IMR-90 (cell line): ENCODE measurements at regions not wholly inside any gene's neighbourhood (a gene's known extent, or its start where the extent isn't known, plus 50 kb on each side); places are given as distances from the start of the nearest gene placed in this dataset.

Experiments used
- ATAC-seq: fragments of 200-7000 bp; cut with Tn5 transposase; 2 replicates; pipeline ENCODE4 v1.9.1; 2020; ENCODE audit warnings: low read depth, mild to moderate bottlenecking, moderate library complexity
- BruUV-seq: library from RNA; stranded (reverse); fragments of 400-500 nt; replicated peaks from 2 replicates; lab custom pipeline; 2021; lab: Mats Ljungman, UMichigan
- CTCF ChIA-PET: fragments of 300-600 bp; formaldehyde crosslinking; extraction: SDS; loops from one replicate; lab custom pipeline; 2021; ENCODE audit warnings: antibody characterized with exemption; lab: Yijun Ruan, JAX
- POLR2A ChIA-PET: fragments of 300-600 bp; sonication (Branson Sonifier 250); formaldehyde crosslinking; loops from one replicate; lab custom pipeline; 2022; ENCODE audit warnings: antibody characterized with exemption; ENCODE audit not compliant: unreplicated experiment; lab: Charles Lee
- DNase-seq: peaks from one replicate; pipeline ENCODE4 v3.0.0; 2013
- H2AFZ ChIP-seq: replicated peaks from 2 replicates; pipeline ENCODE3; 2013; ENCODE audit warnings: low read length, mild to moderate bottlenecking; ENCODE audit not compliant: poor library complexity
- H2AK5ac ChIP-seq: 2 replicates; pipeline ENCODE4 v1.6.1; 2013; ENCODE audit warnings: low read depth, low read length, inconsistent platforms
- H2AK9ac ChIP-seq: replicated peaks from 2 replicates; pipeline ENCODE3; 2013; ENCODE audit warnings: mild to moderate bottlenecking, low read depth, low read length, moderate library complexity; ENCODE audit not compliant: poor library complexity
- H2BK120ac ChIP-seq: 2 replicates; pipeline ENCODE4 v1.6.1; 2013; ENCODE audit warnings: low read depth, low read length, inconsistent platforms
- H2BK15ac ChIP-seq: 3 replicates; pipeline ENCODE4 v1.6.1; 2013; ENCODE audit warnings: low read depth, low read length, inconsistent platforms
- H2BK20ac ChIP-seq: 2 replicates; pipeline ENCODE4 v1.6.1; 2013; ENCODE audit warnings: low read depth, mild to moderate bottlenecking, inconsistent platforms, low read length, moderate library complexity
- H2BK5ac ChIP-seq: 2 replicates; pipeline ENCODE4 v1.6.1; 2013; ENCODE audit warnings: mild to moderate bottlenecking, low read depth, low read length, inconsistent platforms; ENCODE audit not compliant: poor library complexity, severe bottlenecking
- H3K14ac ChIP-seq: replicated peaks from 2 replicates; pipeline ENCODE4 v1.6.1; 2013; ENCODE audit warnings: low read depth, low read length, inconsistent platforms
- H3K18ac ChIP-seq: 2 replicates; pipeline ENCODE4 v1.6.1; 2013; ENCODE audit warnings: low read depth, low read length, control low read depth
- H3K23ac ChIP-seq: 2 replicates; pipeline ENCODE4 v1.6.1; 2013; ENCODE audit warnings: low read depth, low read length, inconsistent platforms
- H3K27ac ChIP-seq: 2 replicates; pipeline ENCODE4 v1.5.1; 2013; ENCODE audit warnings: mild to moderate bottlenecking, control low read depth, low read length; ENCODE audit not compliant: insufficient read depth
- H3K27me3 ChIP-seq: 2 replicates; pipeline ENCODE4 v1.6.1; 2013; ENCODE audit warnings: low read length; ENCODE audit not compliant: control insufficient read depth, insufficient read depth
- H3K36me3 ChIP-seq: 2 replicates; pipeline ENCODE4 v1.6.1; 2013; ENCODE audit warnings: low read length, mixed read lengths; ENCODE audit not compliant: control insufficient read depth, insufficient read depth
- H3K4ac ChIP-seq: 2 replicates; pipeline ENCODE4 v1.6.1; 2013; ENCODE audit warnings: low read depth, low read length, inconsistent platforms
- H3K4me1 ChIP-seq: 2 replicates; pipeline ENCODE4 v1.6.1; 2013; ENCODE audit warnings: low read length, mixed read lengths; ENCODE audit not compliant: control insufficient read depth, insufficient read depth
- H3K4me2 ChIP-seq: 2 replicates; pipeline ENCODE4 v1.6.1; 2013; ENCODE audit warnings: low read depth, mild to moderate bottlenecking, control low read depth, low read length, moderate library complexity
- H3K4me3 ChIP-seq: 2 replicates; pipeline ENCODE4 v1.5.1; 2013; ENCODE audit warnings: low read depth, mild to moderate bottlenecking, control low read depth, low read length, moderate library complexity; ENCODE audit not compliant: insufficient read depth
- H3K56ac ChIP-seq: 2 replicates; pipeline ENCODE4 v1.6.1; 2013; ENCODE audit warnings: low read length, inconsistent platforms; ENCODE audit not compliant: insufficient read depth; ENCODE audit errors: extremely low read depth
- H3K79me1 ChIP-seq, 2 experiments: 2 replicates each; pipeline ENCODE4 v1.6.1; 2013; ENCODE audit warnings: low read length in 2 of 2, inconsistent platforms in 1 of 2, low read depth in 1 of 2
- H3K9ac ChIP-seq: 2 replicates; pipeline ENCODE4 v1.6.1; 2013; ENCODE audit warnings: low read depth, low read length, control low read depth
- H3K9me1 ChIP-seq: 2 replicates; pipeline ENCODE4 v1.6.1; 2013; ENCODE audit warnings: low read length, inconsistent platforms; ENCODE audit not compliant: insufficient read depth
- H3K9me3 ChIP-seq: 2 replicates; pipeline ENCODE4 v1.6.1; 2013; ENCODE audit warnings: low read length; ENCODE audit not compliant: control insufficient read depth, insufficient read depth
- H4K20me1 ChIP-seq: 2 replicates; pipeline ENCODE4 v1.6.1; 2013; ENCODE audit warnings: low read length, inconsistent platforms; ENCODE audit not compliant: insufficient read depth
- H4K5ac ChIP-seq: 2 replicates; pipeline ENCODE4 v1.6.1; 2013; ENCODE audit warnings: mild to moderate bottlenecking, low read depth, low read length, control low read depth
- H4K8ac ChIP-seq, 2 experiments: 2 replicates each; pipeline ENCODE4 v1.6.1; 2013; ENCODE audit warnings: low read depth in 2 of 2, low read length in 2 of 2, control low read depth in 1 of 2, inconsistent platforms in 1 of 2
- H4K91ac ChIP-seq: 2 replicates; pipeline ENCODE4 v1.6.1; 2013; ENCODE audit warnings: low read depth, low read length, inconsistent platforms; ENCODE audit not compliant: insufficient read depth
- BHLHE40 ChIP-seq: fragments of 150-350 bp; IDR thresholded peaks from 2 replicates; pipeline ENCODE4 v1.6.1; 2016; ENCODE audit warnings: mild to moderate bottlenecking, low read depth, low read length
- CEBPB ChIP-seq: IDR thresholded peaks from 2 replicates; pipeline ENCODE4 v1.6.1; 2012; ENCODE audit warnings: low read depth, low read length, improper control_type of control experiment
- CHD1 ChIP-seq: IDR thresholded peaks from 2 replicates; pipeline ENCODE4 v1.6.1; 2012; ENCODE audit warnings: low read depth, low read length, improper control_type of control experiment
- FOS ChIP-seq: fragments of 150-350 bp; IDR thresholded peaks from 2 replicates; pipeline ENCODE4 v1.6.1; 2016; ENCODE audit warnings: low read depth, low read length
- MAFK ChIP-seq: IDR thresholded peaks from 2 replicates; pipeline ENCODE4 v1.6.1; 2012; ENCODE audit warnings: low read depth, low read length, improper control_type of control experiment
- MAZ ChIP-seq: IDR thresholded peaks from 2 replicates; pipeline ENCODE4 v1.6.1; 2012; ENCODE audit warnings: low read depth, mild to moderate bottlenecking, low read length, improper control_type of control experiment, moderate library complexity, borderline replicate concordance
- MXI1 ChIP-seq: IDR thresholded peaks from 2 replicates; pipeline ENCODE4 v1.6.1; 2012; ENCODE audit warnings: low read depth, mild to moderate bottlenecking, low read length, moderate library complexity, borderline replicate concordance
- NFE2L2 ChIP-seq: fragments of 150-350 bp; IDR thresholded peaks from 2 replicates; pipeline ENCODE4 v1.6.1; 2016; ENCODE audit warnings: low read depth, mild to moderate bottlenecking, low read length
- POLR2A ChIP-seq: IDR thresholded peaks from 2 replicates; pipeline ENCODE4 v1.6.1; 2012; ENCODE audit warnings: mild to moderate bottlenecking, low read depth, low read length
- RAD21 ChIP-seq: IDR thresholded peaks from 2 replicates; pipeline ENCODE4 v1.6.1; 2012; ENCODE audit warnings: low read length, improper control_type of control experiment
- RCOR1 ChIP-seq: IDR thresholded peaks from 2 replicates; pipeline ENCODE4 v1.6.1; 2012; ENCODE audit warnings: mild to moderate bottlenecking, low read length, improper control_type of control experiment; ENCODE audit not compliant: insufficient replicate concordance
- RFX5 ChIP-seq: IDR thresholded peaks from 2 replicates; pipeline ENCODE4 v1.8.0; 2012; ENCODE audit warnings: low read depth, mild to moderate bottlenecking, low read length, moderate library complexity
- SMC3 ChIP-seq: fragments of 150-350 bp; IDR thresholded peaks from 2 replicates; pipeline ENCODE4 v1.6.1; 2016; ENCODE audit warnings: low read depth, mild to moderate bottlenecking, antibody characterized with exemption, low read length, moderate library complexity
- WGBS, 2 experiments: methylation state at CpG; one replicate each; pipeline versions ENCODE4 v1.1.5 to v1.1.7; 2013; ENCODE audit warnings: missing lambda C conversion rate in 2 of 2; ENCODE audit not compliant: insufficient read length in 1 of 2; ENCODE audit errors: extremely low coverage in 2 of 2; 5-methylcytosine and 5-hydroxymethylcytosine counted together
- dilution Hi-C: fragments of 300-500 bp; cut with HindIII; formaldehyde crosslinking; loops from one replicate; pipeline ENCODE4 v1.14.3; 2018; ENCODE audit warnings: low sequenced_read_pairs; ENCODE audit not compliant: unreplicated experiment
- in situ Hi-C: fragments of 300-500 bp; cut with MboI; formaldehyde crosslinking; loops from 3 replicates; pipeline ENCODE4 v1.14.3; 2019; ENCODE audit warnings: low sequenced_read_pairs, inconsistent platforms, mixed read lengths
- intact Hi-C: fragments of 100-400 bp; cut with micrococcal nuclease; formaldehyde crosslinking; loops from 2 replicates; pipeline ENCODE4 v1.10.0; 2022
- TF ChIP-seq, protein P1 (sequence below): fragments of 150-350 bp; IDR thresholded peaks from 2 replicates; pipeline ENCODE4 v1.6.1; 2016; ENCODE audit warnings: low read depth, mild to moderate bottlenecking, low read length, moderate library complexity, borderline replicate concordance
- TF ChIP-seq, protein P2 (sequence below): fragments of 150-350 bp; IDR thresholded peaks from 2 replicates; pipeline ENCODE4 v1.6.1; 2017; ENCODE audit warnings: mild to moderate bottlenecking, antibody characterized with exemption, low read length, low read depth
- TF ChIP-seq, protein P3 (sequence below): conservative IDR thresholded peaks from 2 replicates; pipeline ENCODE4 v1.5.1; 2012; ENCODE audit warnings: mild to moderate bottlenecking, low read depth, low read length, improper control_type of control experiment

DNA sequence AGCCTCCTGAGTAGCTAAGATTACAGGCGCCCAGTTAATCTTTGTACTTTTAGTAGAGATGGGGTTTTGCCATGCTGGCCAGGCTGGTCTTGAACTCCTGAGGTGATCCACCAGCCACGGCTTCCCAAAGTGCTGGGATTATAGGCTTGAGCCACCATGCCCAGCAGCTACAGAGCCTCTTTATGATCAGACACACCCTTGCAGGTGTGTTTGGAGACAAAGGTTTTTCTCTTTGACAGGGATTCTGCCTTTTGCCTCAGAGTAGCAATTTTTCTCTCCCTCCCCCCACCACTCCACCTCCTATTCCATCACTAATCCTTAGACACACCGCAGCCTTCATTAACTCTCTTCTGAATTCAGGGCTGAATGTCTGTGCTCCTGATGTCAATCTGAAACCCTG lies 152.2 kb upstream of the NFIA start:
- Histone ChIP-seq H3K27ac (no peak overlapping the region), H2BK15ac (no peak overlapping the region), H3K4me1 (no peaks in the 10 kb centered on the region), H3K9me1 (no peaks in the 10 kb centered on the region), H2AK5ac (no peak overlapping the region), H4K20me1 (no peaks in the 10 kb centered on the region), H3K36me3 (no peaks in the 10 kb centered on the region), H3K9ac (no peak overlapping the region), H2AFZ (no peak overlapping the region), H2BK20ac (no peak overlapping the region), H2BK120ac (no peak overlapping the region), H2AK9ac (no peak overlapping the region), H3K56ac (no peak overlapping the region), H3K4me3 (no peak overlapping the region), H4K91ac (no peak overlapping the region), H3K79me1 (no peaks in the 10 kb centered on the region), H3K27me3 (no peaks in the 10 kb centered on the region), H3K4ac (no peak overlapping the region), H3K14ac (no peak overlapping the region), H3K9me3 (no peaks in the 10 kb centered on the region), H4K8ac (no peak overlapping the region), H3K4me2 (no peak overlapping the region), H4K5ac (no peak overlapping the region), H2BK5ac (no peak overlapping the region), H3K23ac (no peak overlapping the region), H3K18ac (no peak overlapping the region)
- in situ Hi-C loops: no loop called here
- WGBS, 2 experiments: 83% methylated on average over 1 of the region's 3 CpGs; no CpG with 5 or more reads in 1 of the 2 experiments
- ChIA-PET POLR2A (no interaction called here), CTCF (no interaction called here)
- DNase-seq: no peak
- BruUV-seq: no TSS peak
- intact Hi-C loops: no loop called here
- no peak for ATAC-seq
- dilution Hi-C loops: no loop called here
- no peak for TF ChIP-seq RCOR1
- TF ChIP-seq RFX5: no peak
- TF ChIP-seq BHLHE40: no peak
- TF ChIP-seq POLR2A: no peak
- no peak for TF ChIP-seq RAD21
- no peak for TF ChIP-seq CEBPB
- no peak for TF ChIP-seq MAZ
- TF ChIP-seq MAFK: no peak
- TF ChIP-seq, protein P1, sequence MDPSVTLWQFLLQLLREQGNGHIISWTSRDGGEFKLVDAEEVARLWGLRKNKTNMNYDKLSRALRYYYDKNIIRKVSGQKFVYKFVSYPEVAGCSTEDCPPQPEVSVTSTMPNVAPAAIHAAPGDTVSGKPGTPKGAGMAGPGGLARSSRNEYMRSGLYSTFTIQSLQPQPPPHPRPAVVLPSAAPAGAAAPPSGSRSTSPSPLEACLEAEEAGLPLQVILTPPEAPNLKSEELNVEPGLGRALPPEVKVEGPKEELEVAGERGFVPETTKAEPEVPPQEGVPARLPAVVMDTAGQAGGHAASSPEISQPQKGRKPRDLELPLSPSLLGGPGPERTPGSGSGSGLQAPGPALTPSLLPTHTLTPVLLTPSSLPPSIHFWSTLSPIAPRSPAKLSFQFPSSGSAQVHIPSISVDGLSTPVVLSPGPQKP: no peak
- TF ChIP-seq, protein P2, sequence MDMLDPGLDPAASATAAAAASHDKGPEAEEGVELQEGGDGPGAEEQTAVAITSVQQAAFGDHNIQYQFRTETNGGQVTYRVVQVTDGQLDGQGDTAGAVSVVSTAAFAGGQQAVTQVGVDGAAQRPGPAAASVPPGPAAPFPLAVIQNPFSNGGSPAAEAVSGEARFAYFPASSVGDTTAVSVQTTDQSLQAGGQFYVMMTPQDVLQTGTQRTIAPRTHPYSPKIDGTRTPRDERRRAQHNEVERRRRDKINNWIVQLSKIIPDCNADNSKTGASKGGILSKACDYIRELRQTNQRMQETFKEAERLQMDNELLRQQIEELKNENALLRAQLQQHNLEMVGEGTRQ: no peak
- TF ChIP-seq SMC3: no peak
- no peak for TF ChIP-seq MXI1
- no peak for TF ChIP-seq CHD1
- TF ChIP-seq, protein P3, sequence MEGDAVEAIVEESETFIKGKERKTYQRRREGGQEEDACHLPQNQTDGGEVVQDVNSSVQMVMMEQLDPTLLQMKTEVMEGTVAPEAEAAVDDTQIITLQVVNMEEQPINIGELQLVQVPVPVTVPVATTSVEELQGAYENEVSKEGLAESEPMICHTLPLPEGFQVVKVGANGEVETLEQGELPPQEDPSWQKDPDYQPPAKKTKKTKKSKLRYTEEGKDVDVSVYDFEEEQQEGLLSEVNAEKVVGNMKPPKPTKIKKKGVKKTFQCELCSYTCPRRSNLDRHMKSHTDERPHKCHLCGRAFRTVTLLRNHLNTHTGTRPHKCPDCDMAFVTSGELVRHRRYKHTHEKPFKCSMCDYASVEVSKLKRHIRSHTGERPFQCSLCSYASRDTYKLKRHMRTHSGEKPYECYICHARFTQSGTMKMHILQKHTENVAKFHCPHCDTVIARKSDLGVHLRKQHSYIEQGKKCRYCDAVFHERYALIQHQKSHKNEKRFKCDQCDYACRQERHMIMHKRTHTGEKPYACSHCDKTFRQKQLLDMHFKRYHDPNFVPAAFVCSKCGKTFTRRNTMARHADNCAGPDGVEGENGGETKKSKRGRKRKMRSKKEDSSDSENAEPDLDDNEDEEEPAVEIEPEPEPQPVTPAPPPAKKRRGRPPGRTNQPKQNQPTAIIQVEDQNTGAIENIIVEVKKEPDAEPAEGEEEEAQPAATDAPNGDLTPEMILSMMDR: no peak
- no peak for TF ChIP-seq NFE2L2
- TF ChIP-seq FOS: no peak
